ENCODE measurements at regions not wholly inside any gene's neighbourhood (a gene's known extent, or its start where the extent isn't known, plus 50 kb on each side); places are given as distances from the start of the nearest gene placed in this dataset.

GRCh38 chr3:31427623-31428022, 105.1 kb upstream of the STT3B start:
- Histone ChIP-seq H3K4me2 (ENCODE audit: unreplicated experiment) (no peak overlapping the region), H3K79me2 (ENCODE audit: insufficient read depth) (no peaks in the 10 kb centered on the region), H3F3A (ENCODE audit: insufficient read depth) (no peaks in the 10 kb centered on the region), H3K9me3 (ENCODE audit: low read depth) (no peaks in the 10 kb centered on the region), H3K27ac (no peak overlapping the region), H2AFZ (no peak overlapping the region), H3K9ac (no peak overlapping the region), H3K4me1 (ENCODE audit: insufficient read depth) (no peaks in the 10 kb centered on the region), H3K4me3 (no peak overlapping the region), H3K9me2 (ENCODE audit: insufficient read depth) (no peaks in the 10 kb centered on the region), H3K27me3 (replicated peaks; ENCODE audit: insufficient read depth) (no peaks in the 10 kb centered on the region), H3K36me3 (ENCODE audit: low read depth) (no peaks in the 10 kb centered on the region), H4K20me1 (ENCODE audit: insufficient read depth) (no peaks in the 10 kb centered on the region)
- no peak for TF ChIP-seq EZH2phosphoT487 (IDR thresholded peaks at IDR 0.05; ENCODE audit: insufficient read depth, low read depth)
- TF ChIP-seq EZH2 (IDR thresholded peaks at IDR 0.05; ENCODE audit: insufficient read depth, poor library complexity, severe bottlenecking) = no peak
- in situ Hi-C loops (cut with MboI) = no loop called here
- DNase-seq = no peak
- WGBS, 2 experiments (ENCODE audit: low coverage in 1 of 2, low lambda C conversion rate in 2 of 2, missing lambda C conversion rate in 2 of 2) = 72 to 85% methylated on average over 1 of the region's 1 CpG

GRCh38 chr3:31431321-31431720, 101.4 kb upstream of the STT3B start:
- Histone ChIP-seq H4K20me1 (ENCODE audit: insufficient read depth) (no peaks in the 10 kb centered on the region), H3K9me2 (ENCODE audit: insufficient read depth) (no peaks in the 10 kb centered on the region), H3F3A (ENCODE audit: insufficient read depth) (no peaks in the 10 kb centered on the region), H3K4me2 (ENCODE audit: unreplicated experiment) (no peak overlapping the region), H3K9me3 (ENCODE audit: low read depth) (no peaks in the 10 kb centered on the region), H3K4me3 (no peak overlapping the region), H3K9ac (no peak overlapping the region), H3K27ac (no peak overlapping the region), H3K36me3 (ENCODE audit: low read depth) (no peaks in the 10 kb centered on the region), H2AFZ (no peak overlapping the region), H3K27me3 (replicated peaks; ENCODE audit: insufficient read depth) (no peaks in the 10 kb centered on the region), H3K4me1 (ENCODE audit: insufficient read depth) (no peaks in the 10 kb centered on the region), H3K79me2 (ENCODE audit: insufficient read depth) (no peaks in the 10 kb centered on the region)
- no peak for DNase-seq
- in situ Hi-C loops (cut with MboI) = no loop called here
- 42 to 48% methylated on average over 3 of the region's 3 CpGs for WGBS, 2 experiments (ENCODE audit: low coverage in 1 of 2, low lambda C conversion rate in 2 of 2, missing lambda C conversion rate in 2 of 2)
- TF ChIP-seq EZH2 (IDR thresholded peaks at IDR 0.05; ENCODE audit: insufficient read depth, poor library complexity, severe bottlenecking) (no peak), EZH2phosphoT487 (IDR thresholded peaks at IDR 0.05; ENCODE audit: insufficient read depth, low read depth) (no peak)

GRCh38 chr3:31432897-31433678, 99.6 kb upstream of the STT3B start:
- Histone ChIP-seq H3K9ac (no peak overlapping the region), H3K9me2 (ENCODE audit: insufficient read depth) (no peaks in the 10 kb centered on the region), H4K20me1 (ENCODE audit: insufficient read depth) (no peaks in the 10 kb centered on the region), H3K27me3 (replicated peaks; ENCODE audit: insufficient read depth) (no peaks in the 10 kb centered on the region), H3F3A (ENCODE audit: insufficient read depth) (no peaks in the 10 kb centered on the region), H2AFZ (no peak overlapping the region), H3K9me3 (ENCODE audit: low read depth) (no peaks in the 10 kb centered on the region), H3K79me2 (ENCODE audit: insufficient read depth) (no peaks in the 10 kb centered on the region), H3K4me1 (ENCODE audit: insufficient read depth) (no peaks in the 10 kb centered on the region), H3K36me3 (ENCODE audit: low read depth) (no peaks in the 10 kb centered on the region), H3K4me3 (no peak overlapping the region), H3K27ac (no peak overlapping the region), H3K4me2 (ENCODE audit: unreplicated experiment) (no peak overlapping the region)
- in situ Hi-C loops (cut with MboI) = no loop called here
- WGBS, 2 experiments (ENCODE audit: low coverage in 1 of 2, low lambda C conversion rate in 2 of 2, missing lambda C conversion rate in 2 of 2) = 55 to 57% methylated on average over 7 of the region's 7 CpGs
- no peak for DNase-seq
- TF ChIP-seq EZH2phosphoT487 (IDR thresholded peaks at IDR 0.05; ENCODE audit: insufficient read depth, low read depth) (no peak), EZH2 (IDR thresholded peaks at IDR 0.05; ENCODE audit: insufficient read depth, poor library complexity, severe bottlenecking) (no peak)

- Histone ChIP-seq H3K9ac (no peak overlapping the region), H3K27me3 (replicated peaks; ENCODE audit: insufficient read depth) (no peaks in the 10 kb centered on the region), H4K20me1 (ENCODE audit: insufficient read depth) (no peaks in the 10 kb centered on the region), H3K9me2 (ENCODE audit: insufficient read depth) (no peaks in the 10 kb centered on the region), H3K79me2 (ENCODE audit: insufficient read depth) (no peaks in the 10 kb centered on the region), H3K27ac (no peak overlapping the region), H3K4me2 (ENCODE audit: unreplicated experiment) (no peak overlapping the region), H3F3A (ENCODE audit: insufficient read depth) (no peaks in the 10 kb centered on the region), H2AFZ (no peak overlapping the region), H3K4me3 (no peak overlapping the region), H3K4me1 (ENCODE audit: insufficient read depth) (no peaks in the 10 kb centered on the region), H3K9me3 (ENCODE audit: low read depth) (no peaks in the 10 kb centered on the region), H3K36me3 (ENCODE audit: low read depth) (no peaks in the 10 kb centered on the region)
- DNase-seq = no peak
- no peak for TF ChIP-seq EZH2phosphoT487 (IDR thresholded peaks at IDR 0.05; ENCODE audit: insufficient read depth, low read depth)
- no peak for TF ChIP-seq EZH2 (IDR thresholded peaks at IDR 0.05; ENCODE audit: insufficient read depth, poor library complexity, severe bottlenecking)
- in situ Hi-C loops (cut with MboI) = no loop called here
Measured at GRCh38 chr3:31433679-31433992, 99.1 kb upstream of the STT3B start.

GRCh38 chr3:31434819-31435218, 97.9 kb upstream of the STT3B start:
- no peaks in the 10 kb centered on the region for H3K36me3 ChIP-seq (ENCODE audit: low read depth)
- DNase-seq = no peak
- no peaks in the 10 kb centered on the region for H3K4me1 ChIP-seq (ENCODE audit: insufficient read depth)
- in situ Hi-C loops (cut with MboI) = no loop called here
- H2AFZ ChIP-seq = no peak overlapping the region
- H3K79me2 ChIP-seq (ENCODE audit: insufficient read depth) = no peaks in the 10 kb centered on the region
- H3K9me3 ChIP-seq (ENCODE audit: low read depth) = no peaks in the 10 kb centered on the region
- H3K4me3 ChIP-seq = no peak overlapping the region
- no peaks in the 10 kb centered on the region for H4K20me1 ChIP-seq (ENCODE audit: insufficient read depth)
- H3K9ac ChIP-seq = no peak overlapping the region
- TF ChIP-seq EZH2 (IDR thresholded peaks at IDR 0.05; ENCODE audit: insufficient read depth, poor library complexity, severe bottlenecking) = no peak
- no peak for TF ChIP-seq EZH2phosphoT487 (IDR thresholded peaks at IDR 0.05; ENCODE audit: insufficient read depth, low read depth)
- H3K4me2 ChIP-seq (ENCODE audit: unreplicated experiment) = no peak overlapping the region
- H3K9me2 ChIP-seq (ENCODE audit: insufficient read depth) = no peaks in the 10 kb centered on the region
- 36 to 38% methylated on average over 1 of the region's 1 CpG for WGBS, 2 experiments (ENCODE audit: low coverage in 1 of 2, low lambda C conversion rate in 2 of 2, missing lambda C conversion rate in 2 of 2)
- no peaks in the 10 kb centered on the region for H3K27me3 ChIP-seq (replicated peaks; ENCODE audit: insufficient read depth)
- no peak overlapping the region for H3K27ac ChIP-seq
- H3F3A ChIP-seq (ENCODE audit: insufficient read depth) = no peaks in the 10 kb centered on the region

Data from GM23248 (cell line).